GM21360 (cell line): ENCODE measurements at regions not wholly inside any gene's neighbourhood (a gene's known extent, or its start where the extent isn't known, plus 50 kb on each side); places are given as distances from the start of the nearest gene placed in this dataset.

Experiments used
- ATAC-seq: cut with Tn5 transposase; IDR thresholded peaks from one replicate; pipeline ENCODE4 v1.9.1; 2021; ENCODE audit warnings: mild to moderate bottlenecking, moderate library complexity; ENCODE audit not compliant: unreplicated experiment

GRCh38 chr1:69126796-69127195 lies 440.9 kb upstream of the LRRC7 start:
- no peak for ATAC-seq

GRCh38 chr1:69128204-69128603 lies 439.5 kb upstream of the LRRC7 start:
- no peak for ATAC-seq

- no peak for ATAC-seq
Observed at GRCh38 chr1:69129538-69129937, 438.2 kb upstream of the LRRC7 start.

GRCh38 chr1:69138172-69138571 lies 429.6 kb upstream of the LRRC7 start:
- no peak for ATAC-seq

GRCh38 chr1:69139007-69139406 lies 428.7 kb upstream of the LRRC7 start:
- ATAC-seq, result no peak

- no peak for ATAC-seq
Observed at GRCh38 chr1:69146303-69146702, 421.4 kb upstream of the LRRC7 start.

- ATAC-seq, result no peak
Observed at GRCh38 chr1:69148731-69149130, 419.0 kb upstream of the LRRC7 start.

- no peak for ATAC-seq
Observed at GRCh38 chr1:69157046-69157756, 410.5 kb upstream of the LRRC7 start.

- no peak for ATAC-seq
Observed at GRCh38 chr1:69163241-69163640, 404.5 kb upstream of the LRRC7 start.

GRCh38 chr1:69163779-69164178 lies 403.9 kb upstream of the LRRC7 start:
- no peak for ATAC-seq

GRCh38 chr1:69167876-69168275 lies 399.8 kb upstream of the LRRC7 start:
- no peak for ATAC-seq

- no peak for ATAC-seq
Observed at GRCh38 chr1:69171248-69171647, 396.5 kb upstream of the LRRC7 start.

GRCh38 chr1:69172003-69173000 lies 395.4 kb upstream of the LRRC7 start:
- no peak for ATAC-seq

- no peak for ATAC-seq
Observed at GRCh38 chr1:69175053-69175452, 392.7 kb upstream of the LRRC7 start.

GRCh38 chr1:69180358-69180757 lies 387.4 kb upstream of the LRRC7 start:
- no peak for ATAC-seq

- no peak for ATAC-seq
Observed at GRCh38 chr1:69185378-69185777, 382.3 kb upstream of the LRRC7 start.

- no peak for ATAC-seq
Observed at GRCh38 chr1:69191335-69191734, 376.4 kb upstream of the LRRC7 start.

- no peak for ATAC-seq
Observed at GRCh38 chr1:69195136-69195535, 372.6 kb upstream of the LRRC7 start.

- ATAC-seq, result no peak
Observed at GRCh38 chr1:69196071-69196470, 371.7 kb upstream of the LRRC7 start.

- no peak for ATAC-seq
Observed at GRCh38 chr1:69197816-69198215, 369.9 kb upstream of the LRRC7 start.

GRCh38 chr1:69201716-69202115 lies 366.0 kb upstream of the LRRC7 start:
- ATAC-seq, result no peak

- ATAC-seq, result no peak
Observed at GRCh38 chr1:69203166-69203565, 364.6 kb upstream of the LRRC7 start.
